Aorta (tissue), 5 donors: ENCODE measurements at regions not wholly inside any gene's neighbourhood (a gene's known extent, or its start where the extent isn't known, plus 50 kb on each side); places are given as distances from the start of the nearest gene placed in this dataset.
A peak's percentile ranks its signal among the peaks of the same experiment; 100 is the strongest.

ENCODE experiments used
- ATAC-seq: fragments of 200-7000 bp; cut with Tn5 transposase; one replicate; pipeline ENCODE4 v1.9.1; 2022; ENCODE audit warnings: moderate library complexity; ENCODE audit not compliant: low FRiP score
- DNase-seq, 2 donors: peaks; one replicate each; pipeline ENCODE4 v3.0.0-alpha.2; 2020
- H3K27ac ChIP-seq, 2 donors: one replicate each; pipeline ENCODE4 v1.5.1; 2013; ENCODE audit warnings: low read length in 2 of 2, mild to moderate bottlenecking in 2 of 2, moderate library complexity in 2 of 2, control low read depth in 1 of 2, inconsistent platforms in 1 of 2, low read depth in 1 of 2
- H3K27me3 ChIP-seq, 2 donors: one replicate each; pipeline ENCODE4 v1.6.1; 2013; ENCODE audit warnings: control low read depth in 1 of 2, low read length in 1 of 2, mild to moderate bottlenecking in 1 of 2, moderate library complexity in 1 of 2; ENCODE audit not compliant: insufficient read depth in 2 of 2, control insufficient read depth in 1 of 2
- H3K36me3 ChIP-seq, 2 donors: one replicate each; pipeline ENCODE4 v1.6.1; 2013; ENCODE audit warnings: control low read depth in 1 of 2, low read length in 1 of 2, mild to moderate bottlenecking in 1 of 2; ENCODE audit not compliant: insufficient read depth in 2 of 2, control insufficient read depth in 1 of 2
- H3K4me1 ChIP-seq, 2 donors: one replicate each; pipeline ENCODE4 v1.6.1; 2013; ENCODE audit warnings: low read length in 2 of 2, control low read depth in 1 of 2, mild to moderate bottlenecking in 1 of 2, moderate library complexity in 1 of 2; ENCODE audit not compliant: insufficient read depth in 2 of 2, control insufficient read depth in 1 of 2
- H3K4me3 ChIP-seq, 2 donors: one replicate each; pipeline ENCODE4 v1.5.1; 2013; ENCODE audit warnings: low read length in 2 of 2, control low read depth in 1 of 2, mild to moderate bottlenecking in 1 of 2
- H3K9me3 ChIP-seq: one replicate; pipeline ENCODE4 v1.6.1; 2013; ENCODE audit warnings: mild to moderate bottlenecking, low read length; ENCODE audit not compliant: control insufficient read depth
- WGBS, 2 donors: extraction: QIAGEN DNeasy Blood & Tissue Kit; methylation state at CpG; one replicate each; pipeline ENCODE4 v1.1.7; 2013; 5-methylcytosine and 5-hydroxymethylcytosine counted together
- intact Hi-C, 2 donors: fragments of 100-400 bp; cut with DNase I; formaldehyde crosslinking; loops; one replicate each; pipeline versions ENCODE4 v1.14.2 to v1.15.0; 2022
- donor health status: healthy with polysubstance abuse.
- donor health status: Bipolar disorder and iron deficiency.
- donor health status: DM: no; HTN: no; CAD: no.
- donor health status: DM: no; HTN: no; CAD: no.
- donor health status: DM: yes; HTN: yes; CAD: no.

DNA sequence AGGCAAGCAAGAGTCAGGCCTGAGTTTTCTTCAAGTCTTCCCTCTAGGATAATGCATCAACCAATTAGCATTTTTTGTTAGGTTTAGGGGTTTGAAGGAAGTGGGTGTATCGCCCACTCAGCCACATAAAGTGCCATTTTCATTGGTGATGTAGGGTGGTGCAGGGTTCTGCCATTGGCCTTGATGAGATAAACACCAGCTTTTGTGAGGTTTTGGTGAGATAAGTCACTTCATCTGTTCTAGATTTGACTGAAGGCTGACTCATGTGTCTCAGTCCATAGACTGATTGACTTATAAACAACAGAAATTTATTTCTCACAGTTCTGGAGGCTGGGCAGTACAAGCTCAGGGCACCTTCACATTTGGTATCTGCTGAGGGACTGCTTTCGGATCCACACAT, 84.5 kb upstream of the C3orf80 start:
- WGBS, 2 donors: 93% methylated on average over 2 of the region's 2 CpGs
- no peaks in the 10 kb centered on the region for H3K36me3 ChIP-seq
- no peaks in the 10 kb centered on the region for H3K4me1 ChIP-seq
- H3K9me3 ChIP-seq: peaks cover 2% of the 10 kb centered on the region
- H3K27ac ChIP-seq: no peak overlapping the region
- no peaks in the 10 kb centered on the region for H3K27me3 ChIP-seq
- no peak overlapping the region for H3K4me3 ChIP-seq
- intact Hi-C loops: no loop called here
- ATAC-seq (no peak), DNase-seq (no peak)

DNA sequence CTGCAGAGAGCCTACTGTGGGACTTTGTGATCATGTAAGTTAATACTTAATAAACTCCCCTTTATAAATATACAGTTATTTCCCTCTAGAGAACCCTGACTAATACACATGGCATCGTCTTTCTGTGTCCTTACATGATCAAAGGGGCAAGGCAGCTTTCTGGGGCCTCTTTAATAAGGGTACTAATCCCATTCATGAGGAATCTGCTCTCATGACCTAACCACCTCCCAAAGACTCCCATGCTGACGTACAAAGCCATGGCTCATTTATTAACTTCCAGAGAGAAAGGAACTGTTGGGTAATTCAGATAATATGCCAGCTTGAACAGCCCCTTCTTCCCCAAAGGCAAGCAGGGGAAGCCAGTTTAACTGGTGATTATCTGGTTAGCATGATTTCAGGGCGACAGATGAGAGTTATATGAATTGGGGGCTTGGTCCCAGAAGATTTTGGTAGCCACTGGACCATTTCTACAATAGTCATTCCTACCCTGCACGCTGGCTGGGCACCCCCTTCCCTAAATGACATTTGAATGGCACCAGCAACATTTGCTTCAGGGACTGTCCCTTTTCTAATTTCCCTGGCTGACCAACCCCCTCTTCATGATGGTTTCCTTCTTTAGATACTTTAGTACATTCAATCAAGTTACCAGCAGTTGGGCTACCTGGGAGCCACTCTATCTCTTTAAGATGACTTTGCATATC, 83.6 kb upstream of the C3orf80 start:
- intact Hi-C loops: no loop called here
- Histone ChIP-seq H3K36me3 (no peaks in the 10 kb centered on the region), H3K9me3 (peaks cover 2% of the 10 kb centered on the region), H3K4me1 (no peaks in the 10 kb centered on the region), H3K27ac (no peak overlapping the region), H3K27me3 (no peaks in the 10 kb centered on the region), H3K4me3 (no peak overlapping the region)
- 71 to 75% methylated on average over 4 of the region's 4 CpGs for WGBS, 2 donors
- no peak for ATAC-seq
- DNase-seq: no peak

DNA sequence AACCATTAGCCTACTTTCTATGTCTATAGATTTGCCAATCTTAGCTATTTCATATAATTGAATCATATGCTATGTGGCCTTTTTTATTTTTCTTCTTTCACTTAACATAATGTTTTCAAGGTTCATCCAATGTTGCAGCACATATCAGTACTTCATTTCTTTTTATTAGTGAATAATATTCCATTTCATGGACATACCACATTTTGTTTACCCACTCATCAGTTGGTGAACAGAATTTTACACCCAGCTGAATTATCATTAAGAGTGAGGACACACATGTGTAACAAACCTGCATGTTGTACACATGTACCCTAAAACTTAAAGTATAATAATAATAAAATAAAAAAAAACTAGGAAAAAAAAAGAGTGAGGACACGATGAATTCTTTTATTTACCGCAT, 81.7 kb upstream of the C3orf80 start:
- H3K9me3 ChIP-seq: peaks cover 4% of the 10 kb centered on the region
- H3K4me1 ChIP-seq: no peaks in the 10 kb centered on the region
- ATAC-seq (no peak), DNase-seq (no peak)
- H3K27ac ChIP-seq: no peak overlapping the region
- intact Hi-C loops: no loop called here
- 96% methylated on average over 2 of the region's 2 CpGs for WGBS, 2 donors
- H3K36me3 ChIP-seq: no peaks in the 10 kb centered on the region
- H3K4me3 ChIP-seq: no peak overlapping the region
- peaks cover 0 to 2% of the 10 kb centered on the region in 2 donors for H3K27me3 ChIP-seq

DNA sequence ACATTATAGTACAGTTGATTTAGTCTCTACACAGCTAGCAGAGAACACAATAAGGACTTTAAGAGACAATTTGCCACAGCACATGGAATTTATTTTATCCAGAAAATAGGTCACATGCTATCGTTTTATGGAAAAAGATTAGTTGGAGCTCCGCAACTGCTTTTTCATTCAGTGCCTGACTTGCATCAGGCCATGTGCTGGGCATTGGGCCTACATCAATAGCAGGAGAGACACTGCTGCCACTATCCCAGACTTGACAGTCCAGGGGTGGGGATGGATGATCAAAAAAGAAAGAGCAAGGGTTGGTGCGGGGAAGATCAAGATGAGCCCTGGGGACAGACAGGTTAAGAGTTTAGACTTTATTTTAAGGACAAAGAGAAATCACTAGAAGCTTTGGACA, 75.2 kb upstream of the C3orf80 start:
- Histone ChIP-seq H3K27me3 (peaks cover 0 to 2% of the 10 kb centered on the region in 2 donors), H3K27ac (no peak overlapping the region), H3K36me3 (no peaks in the 10 kb centered on the region), H3K4me3 (no peak overlapping the region), H3K9me3 (peaks cover 2% of the 10 kb centered on the region), H3K4me1 (peaks cover 0 to 3% of the 10 kb centered on the region in 2 donors)
- DNase-seq (no peak), ATAC-seq (peak; percentile 52)
- WGBS, 2 donors: 29 to 35% methylated on average over 3 of the region's 3 CpGs
- intact Hi-C loops: no loop called here

DNA sequence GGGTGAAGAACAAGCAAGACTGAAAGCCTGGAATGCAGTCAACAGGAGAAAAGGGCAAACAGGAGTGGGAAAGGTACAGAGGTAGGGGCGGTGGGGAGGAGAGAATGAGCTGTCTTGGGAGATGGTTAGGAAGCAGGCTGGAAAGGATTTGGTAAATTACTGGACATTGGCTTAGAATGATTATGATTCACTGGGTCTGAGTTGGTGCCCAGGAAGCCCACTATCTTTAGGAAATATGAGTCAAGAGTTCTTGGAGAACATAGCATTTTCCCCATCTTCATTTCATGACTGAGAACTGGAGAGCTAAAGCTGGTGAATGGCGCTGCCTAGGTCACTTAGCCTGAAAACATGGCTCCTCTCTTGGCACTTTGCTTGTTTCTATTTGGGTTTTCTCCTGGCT, 74.7 kb upstream of the C3orf80 start:
- H3K4me1 ChIP-seq: peaks cover 0 to 3% of the 10 kb centered on the region in 2 donors
- H3K36me3 ChIP-seq: no peaks in the 10 kb centered on the region
- H3K27ac ChIP-seq: no peak overlapping the region
- intact Hi-C loops: no loop called here
- ATAC-seq (peak; percentile 68), DNase-seq (no peak)
- peaks cover 0 to 2% of the 10 kb centered on the region in 2 donors for H3K27me3 ChIP-seq
- peaks cover 2% of the 10 kb centered on the region for H3K9me3 ChIP-seq
- WGBS, 2 donors: 53 to 66% methylated on average over 2 of the region's 2 CpGs
- no peak overlapping the region for H3K4me3 ChIP-seq

DNA sequence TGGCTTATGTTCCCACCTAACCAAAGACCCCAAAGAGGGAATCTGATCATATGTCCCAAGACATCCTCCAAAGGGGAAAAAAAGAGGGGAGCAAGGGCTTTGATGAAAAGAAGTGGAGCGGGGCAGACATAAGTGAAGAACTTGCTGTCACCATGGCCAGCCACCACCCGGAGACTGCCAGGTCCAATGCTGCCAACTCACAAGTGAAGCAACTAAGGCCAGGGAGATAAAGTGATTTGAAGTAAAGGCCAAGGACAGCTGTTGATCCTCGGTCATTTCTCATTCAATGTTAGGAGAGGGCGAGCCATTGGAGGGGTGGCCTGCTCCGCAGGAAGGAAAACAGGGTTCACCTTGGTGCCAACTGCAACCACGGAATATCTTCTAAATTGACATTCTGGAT, 72.6 kb upstream of the C3orf80 start:
- Histone ChIP-seq H3K4me3 (no peak overlapping the region), H3K36me3 (no peaks in the 10 kb centered on the region), H3K27ac (no peak overlapping the region), H3K27me3 (peaks cover 0 to 2% of the 10 kb centered on the region in 2 donors), H3K4me1 (peaks cover 0 to 3% of the 10 kb centered on the region in 2 donors), H3K9me3 (peaks cover 2% of the 10 kb centered on the region)
- intact Hi-C loops: no loop called here
- DNase-seq (no peak), ATAC-seq (no peak)
- 91 to 95% methylated on average over 6 of the region's 6 CpGs for WGBS, 2 donors

DNA sequence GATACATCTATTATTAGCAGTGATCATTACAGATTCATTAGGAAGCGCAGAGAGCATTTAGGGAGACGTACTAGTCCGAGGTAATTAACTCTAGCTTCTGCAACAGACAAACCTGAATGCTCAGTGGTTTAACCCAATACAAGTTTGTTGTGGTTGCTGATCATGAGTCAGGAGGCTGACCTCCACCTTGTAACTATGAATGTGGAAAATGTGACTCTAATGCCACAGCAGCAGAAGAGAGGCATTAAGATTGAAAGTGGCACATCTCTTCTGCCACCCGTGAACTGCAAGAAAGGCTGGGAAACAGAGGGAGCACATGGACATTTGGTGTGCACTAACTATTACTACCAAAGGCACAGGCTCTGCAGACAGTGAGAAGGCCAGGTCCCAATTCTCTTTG, 71.2 kb upstream of the C3orf80 start:
- H3K36me3 ChIP-seq: no peaks in the 10 kb centered on the region
- H3K27me3 ChIP-seq: no peaks in the 10 kb centered on the region
- ATAC-seq (no peak), DNase-seq (no peak)
- H3K27ac ChIP-seq: no peak overlapping the region
- H3K4me1 ChIP-seq: peaks cover 0 to 3% of the 10 kb centered on the region in 2 donors
- WGBS, 2 donors: 91% methylated on average over 4 of the region's 4 CpGs
- no peaks in the 10 kb centered on the region for H3K9me3 ChIP-seq
- no peak overlapping the region for H3K4me3 ChIP-seq
- intact Hi-C loops: no loop called here

DNA sequence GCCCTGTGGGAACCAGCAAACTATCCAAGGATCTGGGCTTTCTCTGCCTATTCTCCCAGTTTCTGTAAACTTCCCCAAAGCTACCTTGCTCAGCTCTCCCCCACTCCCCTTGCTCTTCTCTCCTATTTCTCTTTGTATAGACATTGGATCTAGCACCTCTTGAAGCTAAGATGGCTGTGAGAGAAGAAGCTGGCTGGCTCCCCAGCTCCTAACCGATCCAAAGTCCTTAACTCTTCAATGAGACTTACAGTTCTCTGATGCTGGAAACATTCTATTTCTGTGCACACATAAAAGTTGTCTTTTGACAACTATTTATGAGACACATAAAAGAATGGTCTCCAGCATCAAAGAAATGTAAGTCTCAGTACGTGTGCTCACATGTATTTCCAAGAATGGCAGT, 70.6 kb upstream of the C3orf80 start:
- DNase-seq: no peak
- intact Hi-C loops: no loop called here
- H3K36me3 ChIP-seq: no peaks in the 10 kb centered on the region
- no peak for ATAC-seq
- H3K9me3 ChIP-seq: no peaks in the 10 kb centered on the region
- 71 to 74% methylated on average over 2 of the region's 2 CpGs for WGBS, 2 donors
- H3K4me1 ChIP-seq: peaks cover 0 to 3% of the 10 kb centered on the region in 2 donors
- no peaks in the 10 kb centered on the region for H3K27me3 ChIP-seq
- H3K4me3 ChIP-seq: no peak overlapping the region
- no peak overlapping the region for H3K27ac ChIP-seq

DNA sequence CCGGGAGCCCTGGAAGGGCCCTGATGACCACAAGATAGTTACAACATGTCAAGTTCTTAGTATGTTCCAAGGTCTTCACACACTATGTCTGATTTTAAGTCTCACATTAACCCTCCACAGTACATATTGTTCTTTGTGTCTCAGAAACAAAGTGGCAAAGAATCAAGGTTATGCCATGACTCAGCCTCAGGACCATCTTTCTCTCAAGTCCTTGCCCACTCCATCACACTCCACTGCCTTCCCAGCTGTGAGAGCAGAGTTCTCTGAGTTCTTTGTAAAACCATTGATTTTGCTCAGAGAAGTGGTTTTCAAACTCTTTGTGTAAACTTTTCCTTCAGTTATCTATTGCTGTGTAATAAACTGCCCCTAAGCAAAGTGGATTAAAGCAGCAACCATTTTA, 67.9 kb upstream of the C3orf80 start:
- intact Hi-C loops: no loop called here
- Histone ChIP-seq H3K27me3 (no peaks in the 10 kb centered on the region), H3K36me3 (no peaks in the 10 kb centered on the region), H3K27ac (no peak overlapping the region), H3K4me1 (no peaks in the 10 kb centered on the region), H3K9me3 (no peaks in the 10 kb centered on the region), H3K4me3 (no peak overlapping the region)
- 95 to 96% methylated on average over 1 of the region's 1 CpG for WGBS, 2 donors
- ATAC-seq: no peak
- no peak for DNase-seq
